GM23248 (cell line): ENCODE measurements at regions not wholly inside any gene's neighbourhood (a gene's known extent, or its start where the extent isn't known, plus 50 kb on each side); places are given as distances from the start of the nearest gene placed in this dataset.

Experiments used
- DNase-seq: peaks from one replicate; pipeline ENCODE4 v3.0.0-alpha.2; 2015
- H2AFZ ChIP-seq: fragments of 200-600 bp; sonication (generic); 2 replicates; pipeline ENCODE4 v1.6.1; 2016; ENCODE audit warnings: antibody characterized with exemption
- H3F3A ChIP-seq: fragments of 200-600 bp; sonication (generic); 2 replicates; pipeline ENCODE4 v1.6.1; 2016; ENCODE audit warnings: mild to moderate bottlenecking, antibody characterized with exemption, mixed run types; ENCODE audit not compliant: insufficient read depth
- H3K27ac ChIP-seq: fragments of 200-600 bp; sonication (generic); 2 replicates; pipeline ENCODE4 v1.5.1; 2016; ENCODE audit warnings: mild to moderate bottlenecking
- H3K27me3 ChIP-seq: fragments of 200-600 bp; sonication (generic); replicated peaks from 2 replicates; pipeline ENCODE4 v1.6.1; 2016; ENCODE audit warnings: mild to moderate bottlenecking; ENCODE audit not compliant: insufficient read depth
- H3K36me3 ChIP-seq: fragments of 200-600 bp; sonication (generic); 2 replicates; pipeline ENCODE4 v1.6.1; 2016; ENCODE audit warnings: low read depth, mild to moderate bottlenecking
- H3K4me1 ChIP-seq: fragments of 200-600 bp; sonication (generic); 2 replicates; pipeline ENCODE4 v1.6.1; 2016; ENCODE audit warnings: mild to moderate bottlenecking; ENCODE audit not compliant: insufficient read depth
- H3K4me2 ChIP-seq: fragments of 200-600 bp; sonication (generic); one replicate; pipeline ENCODE4 v1.6.1; 2016; ENCODE audit warnings: mild to moderate bottlenecking; ENCODE audit not compliant: unreplicated experiment
- H3K4me3 ChIP-seq: fragments of 200-600 bp; sonication (generic); 2 replicates; pipeline ENCODE4 v1.5.1; 2016; ENCODE audit warnings: mild to moderate bottlenecking
- H3K79me2 ChIP-seq: fragments of 200-600 bp; sonication (generic); 2 replicates; pipeline ENCODE4 v1.6.1; 2016; ENCODE audit warnings: mild to moderate bottlenecking; ENCODE audit not compliant: insufficient read depth
- H3K9ac ChIP-seq: fragments of 200-600 bp; sonication (generic); 2 replicates; pipeline ENCODE4 v1.6.1; 2016; ENCODE audit warnings: mild to moderate bottlenecking
- H3K9me2 ChIP-seq: fragments of 200-600 bp; sonication (generic); 2 replicates; pipeline ENCODE4 v1.6.1; 2016; ENCODE audit warnings: mixed run types, mild to moderate bottlenecking, moderate library complexity; ENCODE audit not compliant: insufficient read depth
- H3K9me3 ChIP-seq: fragments of 200-600 bp; sonication (generic); one replicate; pipeline ENCODE4 v1.6.1; 2017; ENCODE audit warnings: low read depth
- H4K20me1 ChIP-seq: fragments of 200-600 bp; sonication (generic); 2 replicates; pipeline ENCODE4 v1.6.0; 2016; ENCODE audit not compliant: insufficient read depth
- EZH2 ChIP-seq: fragments of 200-600 bp; sonication (generic); IDR thresholded peaks from 2 replicates; pipeline ENCODE4 v1.6.1; 2018; ENCODE audit warnings: antibody characterized with exemption, mild to moderate bottlenecking; ENCODE audit not compliant: insufficient read depth, poor library complexity, severe bottlenecking
- EZH2phosphoT487 ChIP-seq: fragments of 200-600 bp; sonication (generic); IDR thresholded peaks from 2 replicates; pipeline ENCODE4 v1.6.1; 2018; ENCODE audit warnings: antibody characterized with exemption, moderate library complexity, mild to moderate bottlenecking, low read depth; ENCODE audit not compliant: insufficient read depth
- WGBS, 2 experiments: methylation state at CpG; one replicate each; pipeline ENCODE4 v1.1.6; 2015 to 2017; ENCODE audit warnings: low lambda C conversion rate in 2 of 2, low coverage in 1 of 2; ENCODE audit errors: missing lambda C conversion rate in 2 of 2; 5-methylcytosine and 5-hydroxymethylcytosine counted together
- in situ Hi-C: fragments of 300-500 bp; cut with MboI; formaldehyde crosslinking; loops from 2 replicates; pipeline ENCODE4 v1.15.0; 2020

DNA sequence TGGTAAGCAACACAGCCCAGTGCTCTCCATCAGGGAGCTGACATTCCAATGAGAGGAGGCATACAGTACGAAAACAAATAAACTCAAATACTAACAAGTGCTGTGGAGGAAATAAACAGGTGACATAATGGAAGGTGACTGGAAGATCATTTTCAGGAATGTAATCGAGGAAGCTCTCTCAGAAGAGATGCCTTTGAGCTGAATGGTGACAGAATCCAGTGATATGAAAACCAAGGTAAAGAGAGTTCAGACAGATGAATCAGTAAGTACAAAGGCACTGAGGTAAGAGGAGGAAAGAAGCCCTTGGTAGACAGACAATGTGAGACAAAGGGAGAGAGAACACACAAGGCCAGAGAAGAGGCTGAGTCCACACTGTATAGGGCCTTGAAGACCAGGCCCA lies 252.1 kb downstream of the LRATD1 start:
- Histone ChIP-seq H3K79me2 (no peaks in the 10 kb centered on the region), H3K4me2 (no peak overlapping the region), H4K20me1 (no peaks in the 10 kb centered on the region), H3K9me3 (no peaks in the 10 kb centered on the region), H3K4me3 (no peak overlapping the region), H3K27me3 (no peaks in the 10 kb centered on the region), H3K4me1 (no peaks in the 10 kb centered on the region), H3K27ac (no peak overlapping the region), H2AFZ (no peak overlapping the region), H3K36me3 (no peaks in the 10 kb centered on the region), H3F3A (no peaks in the 10 kb centered on the region), H3K9me2 (no peaks in the 10 kb centered on the region), H3K9ac (no peak overlapping the region)
- no peak for TF ChIP-seq EZH2phosphoT487
- TF ChIP-seq EZH2: no peak
- WGBS, 2 experiments: 20 to 23% methylated on average over 2 of the region's 2 CpGs
- in situ Hi-C loops: no loop called here
- no peak for DNase-seq

DNA sequence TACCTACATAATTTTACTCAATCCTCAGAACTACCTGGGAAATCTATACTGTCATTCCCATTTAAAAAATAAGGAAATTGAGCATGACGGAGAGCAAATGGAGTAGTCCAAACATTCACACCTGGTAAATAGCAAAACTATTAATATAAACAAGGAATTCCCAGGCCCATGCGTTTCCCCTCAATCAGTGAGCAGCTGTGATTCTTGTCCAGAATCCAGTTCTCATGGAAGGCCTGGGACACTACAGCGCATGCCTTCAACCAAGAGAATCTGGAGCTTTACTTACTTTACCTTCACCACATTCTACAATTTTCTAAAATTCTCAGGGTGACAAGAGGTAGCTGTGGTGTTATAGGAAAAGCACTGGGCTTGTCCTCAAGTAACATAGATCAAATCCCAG lies 259.0 kb downstream of the LRATD1 start:
- Histone ChIP-seq H3K9me3 (no peaks in the 10 kb centered on the region), H3F3A (no peaks in the 10 kb centered on the region), H4K20me1 (no peaks in the 10 kb centered on the region), H3K27me3 (no peaks in the 10 kb centered on the region), H3K9ac (no peak overlapping the region), H3K4me3 (no peak overlapping the region), H3K9me2 (no peaks in the 10 kb centered on the region), H2AFZ (no peak overlapping the region), H3K4me1 (no peaks in the 10 kb centered on the region), H3K36me3 (no peaks in the 10 kb centered on the region), H3K79me2 (no peaks in the 10 kb centered on the region), H3K27ac (no peak overlapping the region), H3K4me2 (no peak overlapping the region)
- WGBS, 2 experiments: 49 to 52% methylated on average over 3 of the region's 3 CpGs
- TF ChIP-seq EZH2 (no peak), EZH2phosphoT487 (no peak)
- in situ Hi-C loops: no loop called here
- DNase-seq: no peak

DNA sequence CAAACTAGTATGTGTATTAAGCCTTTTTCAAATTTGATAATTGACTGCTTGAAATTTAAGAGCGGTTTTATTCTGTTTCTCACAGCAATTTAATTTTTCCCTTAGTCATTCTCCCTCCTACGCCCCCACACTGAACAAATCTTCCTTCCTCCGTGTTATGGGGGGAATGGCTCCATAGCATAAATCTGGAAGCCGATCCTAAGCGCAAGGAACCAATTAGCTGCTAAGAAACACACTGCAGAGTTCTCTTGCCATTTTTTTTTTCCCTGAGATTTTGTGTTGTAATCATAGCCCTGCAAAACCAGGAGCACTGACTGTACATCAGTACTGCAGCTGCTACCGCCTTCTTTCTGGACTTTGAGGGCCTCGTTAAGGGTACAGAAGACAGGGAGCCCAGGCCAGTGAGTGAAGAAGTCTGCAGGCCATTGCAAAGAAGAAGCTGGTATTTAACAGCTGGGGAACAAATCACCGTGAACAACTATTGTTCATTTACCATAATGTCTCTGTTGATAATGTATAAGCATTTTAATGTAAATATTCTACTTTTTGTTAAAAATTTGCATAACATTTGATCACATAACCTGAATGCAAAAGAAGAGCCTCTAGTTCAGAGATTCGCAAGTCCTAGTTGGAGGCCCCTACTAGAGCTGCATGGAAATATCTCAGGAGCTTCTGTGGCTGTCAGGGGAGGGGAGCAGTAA lies 264.0 kb downstream of the LRATD1 start:
- Histone ChIP-seq H2AFZ (no peak overlapping the region), H3F3A (no peaks in the 10 kb centered on the region), H3K9me3 (no peaks in the 10 kb centered on the region), H3K27ac (no peak overlapping the region), H3K9me2 (no peaks in the 10 kb centered on the region), H3K4me3 (no peak overlapping the region), H3K79me2 (no peaks in the 10 kb centered on the region), H3K9ac (no peak overlapping the region), H4K20me1 (no peaks in the 10 kb centered on the region), H3K4me2 (no peak overlapping the region), H3K27me3 (no peaks in the 10 kb centered on the region), H3K4me1 (no peaks in the 10 kb centered on the region), H3K36me3 (no peaks in the 10 kb centered on the region)
- no peak for DNase-seq
- no peak for TF ChIP-seq EZH2
- TF ChIP-seq EZH2phosphoT487: no peak
- in situ Hi-C loops: no loop called here
- WGBS, 2 experiments: 23 to 24% methylated on average over 9 of the region's 9 CpGs

DNA sequence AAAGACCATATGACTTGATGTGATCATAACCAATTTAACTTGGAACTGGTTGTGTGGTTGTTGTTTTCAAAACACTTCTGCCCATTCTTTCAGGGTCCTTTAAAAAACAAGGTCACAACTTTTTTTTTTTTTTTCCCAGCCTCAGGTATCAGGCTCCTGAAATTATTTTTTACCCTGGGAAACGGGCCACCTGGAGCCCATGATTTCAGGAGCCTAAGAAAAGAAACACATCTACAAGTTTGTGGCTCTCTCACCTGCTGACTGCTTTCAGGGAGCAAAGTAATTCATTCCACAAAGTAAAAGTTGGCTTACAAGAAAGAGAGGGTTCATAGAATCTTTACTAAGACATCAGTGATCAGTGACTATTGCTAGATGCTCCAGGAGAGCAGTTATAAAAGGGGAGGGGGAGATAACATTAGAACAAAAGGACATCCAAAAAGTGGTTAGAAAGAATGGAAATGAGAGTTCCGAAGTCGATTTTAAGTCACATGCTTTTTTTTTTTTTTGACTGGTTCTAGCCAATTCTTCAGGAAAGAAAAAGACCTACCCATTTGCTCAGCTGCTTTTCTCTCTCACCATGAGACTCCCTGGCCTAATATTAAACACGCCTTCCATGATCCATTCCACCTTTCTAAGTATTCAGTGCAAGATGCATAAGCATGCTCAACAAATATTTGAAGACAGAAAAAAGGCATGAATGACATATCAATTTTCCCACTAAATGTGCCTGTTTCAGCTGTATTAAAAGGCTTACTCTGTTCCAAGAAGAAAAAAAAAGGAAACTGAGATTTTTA lies 267.3 kb downstream of the LRATD1 start:
- Histone ChIP-seq H3K27ac (no peak overlapping the region), H3K79me2 (no peaks in the 10 kb centered on the region), H3K36me3 (no peaks in the 10 kb centered on the region), H3K4me1 (no peaks in the 10 kb centered on the region), H3K4me2 (no peak overlapping the region), H3K27me3 (no peaks in the 10 kb centered on the region), H3K9me2 (no peaks in the 10 kb centered on the region), H2AFZ (no peak overlapping the region), H4K20me1 (no peaks in the 10 kb centered on the region), H3F3A (no peaks in the 10 kb centered on the region), H3K9ac (no peak overlapping the region), H3K9me3 (no peaks in the 10 kb centered on the region), H3K4me3 (no peak overlapping the region)
- TF ChIP-seq EZH2phosphoT487: no peak
- TF ChIP-seq EZH2: no peak
- in situ Hi-C loops: no loop called here
- WGBS, 2 experiments: 8 to 16% methylated on average over 4 of the region's 4 CpGs
- no peak for DNase-seq
